ENCODE measurements at regions not wholly inside any gene's neighbourhood (a gene's known extent, or its start where the extent isn't known, plus 50 kb on each side); places are given as distances from the start of the nearest gene placed in this dataset.

DNA sequence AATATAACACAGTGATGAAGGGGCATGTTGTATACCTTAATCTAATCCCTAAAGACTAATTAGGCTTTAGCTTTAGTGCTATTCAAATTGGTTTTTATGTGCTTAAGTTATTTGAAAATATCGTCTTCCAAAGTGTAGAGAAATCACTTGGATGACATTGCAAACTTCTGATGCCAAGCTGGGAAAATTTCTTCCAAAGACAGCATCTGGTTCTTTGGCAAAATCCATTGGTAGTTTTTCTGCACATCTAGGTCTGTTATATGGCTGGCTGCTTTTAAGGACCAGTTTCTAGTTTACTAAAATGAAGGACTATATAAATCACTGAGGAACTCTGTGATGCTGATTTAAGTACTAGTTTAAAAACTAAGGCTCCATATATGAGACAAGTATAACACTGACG, 2362.3 kb downstream of the PCDH9 start:
- no peak for TF ChIP-seq CTCF (IDR thresholded peaks at IDR 0.05)
- no peak for TF ChIP-seq POLR2A (IDR thresholded peaks at IDR 0.05)
